Sigmoid colon (tissue), 6 donors: ENCODE measurements at regions not wholly inside any gene's neighbourhood (a gene's known extent, or its start where the extent isn't known, plus 50 kb on each side); places are given as distances from the start of the nearest gene placed in this dataset.

Experiments
- DNase-seq: peaks from one replicate; pipeline ENCODE4 v3.0.0-alpha.2; 2019
- H3K27ac ChIP-seq, 4 donors: fragments of 200-600 bp; sonication (generic); one replicate each; pipeline ENCODE4 v1.5.1; 2016 to 2019; ENCODE audit warnings: mild to moderate bottlenecking in 1 of 4
- H3K27me3 ChIP-seq, 3 donors: fragments of 200-600 bp; sonication (generic); one replicate each; pipeline ENCODE4 v1.5.1; 2019; ENCODE audit warnings: mild to moderate bottlenecking in 1 of 3
- H3K36me3 ChIP-seq, 4 donors: fragments of 200-600 bp; sonication (generic); one replicate each; pipeline ENCODE4 v1.5.1; 2016 to 2019
- H3K4me1 ChIP-seq, 4 donors: fragments of 200-600 bp; sonication (generic); one replicate each; pipeline ENCODE4 v1.5.1; 2017 to 2019
- H3K4me3 ChIP-seq, 4 donors: fragments of 200-600 bp; sonication (generic); one replicate each; pipeline ENCODE4 v1.5.1; 2017 to 2019; ENCODE audit warnings: mild to moderate bottlenecking in 2 of 4, moderate library complexity in 1 of 4
- H3K9me3 ChIP-seq, 4 donors: fragments of 200-600 bp in 3 of 4; sonication (generic) in 3 of 4; one replicate each; pipeline versions ENCODE4 v1.5.1 to v1.6.1; 2013 to 2019
- CTCF ChIP-seq, 4 experiments: fragments of 450-650 bp in 3 of 4; fragments of 200-600 bp in 1 of 4; IDR thresholded peaks; one replicate each; pipeline ENCODE4 v1.5.1; 2016 to 2019; ENCODE audit warnings: antibody characterized with exemption in 4 of 4, mild to moderate bottlenecking in 3 of 4, moderate library complexity in 2 of 4
- EP300 ChIP-seq, 4 donors: sonication (generic); formaldehyde crosslinking; IDR thresholded peaks; one replicate each; pipeline ENCODE4 v1.6.1; 2017; ENCODE audit warnings: antibody characterized with exemption in 4 of 4
- POLR2A ChIP-seq, 2 donors: fragments of 450-650 bp; IDR thresholded peaks; one replicate each; pipeline ENCODE4 v1.6.1; 2016; ENCODE audit warnings: antibody characterized with exemption in 2 of 2, mild to moderate bottlenecking in 2 of 2, moderate library complexity in 2 of 2
- POLR2AphosphoS5 ChIP-seq, 4 donors: sonication (generic); formaldehyde crosslinking; IDR thresholded peaks; one replicate each; pipeline ENCODE4 v1.6.1; 2017; ENCODE audit warnings: antibody characterized with exemption in 4 of 4
- WGBS, 2 donors: extraction: QIAGEN DNeasy Blood & Tissue Kit; methylation state at CpG; one replicate each; pipeline ENCODE4 v1.1.7; 2013; 5-methylcytosine and 5-hydroxymethylcytosine counted together
- intact Hi-C: fragments of 100-400 bp; cut with DNase I; formaldehyde crosslinking; loops from one replicate; pipeline ENCODE4 v1.15.1; 2023
- donor health status: healthy with polysubstance abuse.
- donor health status: healthy.

DNA sequence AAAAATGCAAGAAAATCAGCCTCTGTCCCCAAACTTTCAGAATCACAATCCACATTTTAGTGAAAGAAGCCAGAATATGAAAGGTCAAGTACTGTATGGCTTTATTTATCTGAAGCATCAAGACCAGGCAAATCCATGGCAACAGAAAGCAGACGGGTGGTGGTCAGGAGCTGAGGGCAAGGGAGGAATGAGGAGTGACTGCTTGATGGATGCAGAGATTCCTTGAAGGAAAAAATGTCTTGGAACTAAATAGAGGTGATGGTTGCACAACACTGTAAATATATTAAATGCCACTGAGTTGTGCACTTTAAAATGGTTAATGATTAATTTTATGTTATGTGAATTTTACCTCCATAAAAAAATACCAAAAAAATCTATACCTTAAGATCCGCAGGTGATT is 165.1 kb downstream of the GXYLT1 start:
- no peak for TF ChIP-seq POLR2A (IDR thresholded peaks at IDR 0.05)
- TF ChIP-seq POLR2AphosphoS5 (IDR thresholded peaks at IDR 0.05): no peak
- TF ChIP-seq CTCF (IDR thresholded peaks at IDR 0.05): no peak
- no peak for TF ChIP-seq EP300 (IDR thresholded peaks at IDR 0.05)
- intact Hi-C loops: no loop called here
- Histone ChIP-seq H3K36me3 (no peaks in the 10 kb centered on the region), H3K27ac (no peak overlapping the region), H3K9me3 (no peaks in the 10 kb centered on the region), H3K4me3 (no peak overlapping the region), H3K4me1 (no peaks in the 10 kb centered on the region), H3K27me3 (no peaks in the 10 kb centered on the region)
- WGBS, 2 donors: 21 to 64% methylated on average over 2 of the region's 2 CpGs
- DNase-seq: no peak

GRCh38 chr12:41972598-41972997 is 172.1 kb downstream of the GXYLT1 start:
- Histone ChIP-seq H3K4me3 (no peak overlapping the region), H3K27ac (no peak overlapping the region), H3K36me3 (no peaks in the 10 kb centered on the region), H3K4me1 (peaks cover 0 to 6% (median 0%) of the 10 kb centered on the region in 4 donors), H3K27me3 (no peaks in the 10 kb centered on the region), H3K9me3 (no peaks in the 10 kb centered on the region)
- intact Hi-C loops: no loop called here
- DNase-seq: no peak
- WGBS, 2 donors: 30 to 56% methylated on average over 2 of the region's 2 CpGs
- TF ChIP-seq CTCF (IDR thresholded peaks at IDR 0.05) (no peak), POLR2AphosphoS5 (IDR thresholded peaks at IDR 0.05) (no peak)

GRCh38 chr12:41972196-41972595 is 172.5 kb downstream of the GXYLT1 start:
- intact Hi-C loops: no loop called here
- DNase-seq: no peak
- Histone ChIP-seq H3K4me1 (peaks cover 0 to 6% (median 0%) of the 10 kb centered on the region in 4 donors), H3K4me3 (no peak overlapping the region), H3K27ac (no peak overlapping the region), H3K27me3 (no peaks in the 10 kb centered on the region), H3K36me3 (no peaks in the 10 kb centered on the region), H3K9me3 (no peaks in the 10 kb centered on the region)
- no peak for TF ChIP-seq EP300 (IDR thresholded peaks at IDR 0.05)
- 74 to 80% methylated on average over 3 of the region's 3 CpGs for WGBS, 2 donors

DNA sequence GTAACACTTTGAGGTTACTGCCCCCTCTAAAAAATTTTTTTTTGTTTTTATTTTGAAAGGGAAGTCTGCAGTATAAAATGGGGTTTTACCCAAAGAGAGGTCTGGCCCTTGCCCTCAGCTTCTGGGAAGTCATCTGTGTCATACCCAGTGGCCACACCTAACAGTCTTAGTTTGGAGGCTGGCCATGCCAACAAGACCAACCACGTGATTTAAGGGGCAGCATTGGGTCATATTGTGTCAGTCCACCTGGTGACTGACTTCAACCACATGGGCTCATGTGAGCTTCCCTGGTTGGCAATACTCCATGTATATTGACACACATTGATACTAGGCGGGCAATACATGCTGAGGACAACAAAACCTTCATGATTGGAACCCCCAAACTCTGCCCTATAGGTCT is 173.9 kb downstream of the GXYLT1 start:
- DNase-seq: no peak
- Histone ChIP-seq H3K4me1 (peaks cover 0 to 6% (median 0%) of the 10 kb centered on the region in 4 donors), H3K27me3 (no peaks in the 10 kb centered on the region), H3K4me3 (no peak overlapping the region), H3K36me3 (no peaks in the 10 kb centered on the region), H3K9me3 (no peaks in the 10 kb centered on the region), H3K27ac (no peak overlapping the region)
- TF ChIP-seq POLR2AphosphoS5 (IDR thresholded peaks at IDR 0.05): no peak
- WGBS, 2 donors: 60 to 85% methylated on average over 2 of the region's 2 CpGs
- intact Hi-C loops: no loop called here

GRCh38 chr12:41968599-41968998 is 176.1 kb downstream of the GXYLT1 start:
- no peak for DNase-seq
- H3K36me3 ChIP-seq: no peaks in the 10 kb centered on the region
- H3K27me3 ChIP-seq: no peaks in the 10 kb centered on the region
- H3K9me3 ChIP-seq: no peaks in the 10 kb centered on the region
- intact Hi-C loops: no loop called here
- TF ChIP-seq POLR2AphosphoS5 (IDR thresholded peaks at IDR 0.05) (no peak), CTCF (IDR thresholded peaks at IDR 0.05) (no peak), POLR2A (IDR thresholded peaks at IDR 0.05) (no peak), EP300 (IDR thresholded peaks at IDR 0.05) (no peak)
- H3K4me1 ChIP-seq: peaks cover 0 to 6% (median 0%) of the 10 kb centered on the region in 4 donors
- no peak overlapping the region for H3K4me3 ChIP-seq
- H3K27ac ChIP-seq: no peak overlapping the region

DNA sequence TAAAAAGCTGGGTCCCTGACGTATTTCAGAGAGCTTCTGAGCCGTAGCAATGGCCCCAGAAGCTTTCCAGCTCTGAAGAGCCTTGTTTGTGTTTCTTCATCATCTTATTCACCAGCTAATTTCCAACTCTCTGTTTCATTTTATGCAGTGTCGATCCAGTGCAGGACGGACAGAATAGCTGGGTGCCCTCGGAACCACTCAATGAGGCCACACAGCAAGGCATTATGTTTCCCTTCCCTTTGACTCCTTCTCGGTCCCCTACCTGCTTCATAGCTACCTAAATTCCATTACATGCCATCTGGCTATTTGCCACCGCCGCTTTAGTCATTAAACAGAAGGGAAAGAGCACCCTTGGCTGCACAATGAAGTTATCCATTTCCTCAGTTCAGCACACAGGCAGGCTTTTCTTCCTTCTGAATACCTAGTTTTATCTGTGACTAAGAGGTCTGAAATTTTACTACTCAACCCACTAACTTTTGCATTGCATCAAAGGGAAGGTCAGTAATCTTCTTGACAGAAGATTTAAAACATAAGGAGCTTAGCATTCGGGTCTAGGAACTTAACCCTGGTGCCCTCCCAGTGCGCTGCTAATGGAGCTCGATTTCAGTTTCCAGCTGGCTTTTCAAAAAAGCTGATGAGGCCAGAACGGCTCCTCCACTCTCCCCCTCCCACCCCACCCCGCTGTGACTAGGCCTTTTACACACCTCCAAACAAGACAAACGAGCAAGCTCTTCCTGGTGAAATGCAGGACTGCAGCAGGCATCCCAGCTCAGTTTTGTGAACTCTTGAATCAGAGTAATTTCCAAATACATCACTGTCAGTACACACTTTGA is 176.8 kb downstream of the GXYLT1 start:
- Histone ChIP-seq H3K4me3 (no peak overlapping the region), H3K9me3 (no peaks in the 10 kb centered on the region), H3K4me1 (peaks cover 0 to 6% (median 0%) of the 10 kb centered on the region in 4 donors), H3K27ac (no peak overlapping the region), H3K36me3 (no peaks in the 10 kb centered on the region), H3K27me3 (no peaks in the 10 kb centered on the region)
- DNase-seq: no peak
- intact Hi-C loops: no loop called here
- no peak for TF ChIP-seq EP300 (IDR thresholded peaks at IDR 0.05)
- no peak for TF ChIP-seq CTCF (IDR thresholded peaks at IDR 0.05)
- no peak for TF ChIP-seq POLR2A (IDR thresholded peaks at IDR 0.05)
- no peak for TF ChIP-seq POLR2AphosphoS5 (IDR thresholded peaks at IDR 0.05)
- WGBS, 2 donors: 58 to 67% methylated on average over 14 of the region's 14 CpGs
